GM12878 (cell line): ENCODE measurements at regions not wholly inside any gene's neighbourhood (a gene's known extent, or its start where the extent isn't known, plus 50 kb on each side); places are given as distances from the start of the nearest gene placed in this dataset.

Source experiments
- ATAC-seq: fragments of 200-7000 bp; cut with Tn5 transposase; 3 replicates; pipeline ENCODE4 v1.9.1; 2020; ENCODE audit warnings: mild to moderate bottlenecking, moderate library complexity
- BruUV-seq: library from RNA; stranded (reverse); fragments of 400-500 nt; replicated peaks from 2 replicates; lab custom pipeline; 2021; lab: Mats Ljungman, UMichigan
- CTCF ChIA-PET: fragments of 300-600 bp; sonication (Branson Sonifier 250); formaldehyde crosslinking; extraction: SDS; loops from one replicate; lab custom pipeline; 2021; ENCODE audit warnings: inconsistent platforms; lab: Yijun Ruan, JAX
- POLR2A ChIA-PET: fragments of 350-600 bp; formaldehyde crosslinking; extraction: SDS; loops from one replicate; lab custom pipeline; 2021; ENCODE audit warnings: inconsistent platforms; lab: Charles Lee
- RAD21 ChIA-PET: fragments of 300-600 bp; sonication (Branson Sonifier 250); formaldehyde crosslinking; loops from one replicate; lab custom pipeline; 2023; ENCODE audit warnings: antibody characterized with exemption; ENCODE audit not compliant: unreplicated experiment; lab: Charles Lee
- SMC1A ChIA-PET: fragments of 300-600 bp; sonication (Branson Sonifier 250); formaldehyde crosslinking; loops from one replicate; lab custom pipeline; 2023; ENCODE audit not compliant: unreplicated experiment, uncharacterized antibody; lab: Charles Lee
- DNase-seq: peaks from one replicate; pipeline ENCODE4 v3.0.0-alpha.2; 2011; ENCODE audit warnings: low read depth, low spot score
- FAIRE-seq: peaks from 3 replicates; lab custom pipeline; 2011; peaks lifted over from hg19 to GRCh38; lab: Jason Lieb, UNC
- H2AFZ ChIP-seq: 2 replicates; pipeline ENCODE4 v1.6.0; 2011; ENCODE audit warnings: low read depth, low read length, control low read depth; ENCODE audit not compliant: control insufficient read depth
- H3K27ac ChIP-seq: 2 replicates; pipeline ENCODE4 v1.5.1; 2011; ENCODE audit warnings: control low read depth; ENCODE audit not compliant: control insufficient read depth, insufficient read depth
- H3K27me3 ChIP-seq, 2 experiments: replicated peaks in 1 of 2; 2 replicates each; pipeline versions ENCODE4 v1.6.0 to v1.6.1; 2011; ENCODE audit warnings: low read length in 1 of 2; ENCODE audit not compliant: control insufficient read depth in 2 of 2, insufficient read depth in 2 of 2
- H3K36me3 ChIP-seq, 2 experiments: 2 replicates each; pipeline ENCODE4 v1.5.1; 2011; ENCODE audit warnings: low read length in 1 of 2; ENCODE audit not compliant: control insufficient read depth in 2 of 2, insufficient read depth in 2 of 2
- H3K4me1 ChIP-seq: 2 replicates; pipeline ENCODE4 v1.6.1; 2011; ENCODE audit warnings: mild to moderate bottlenecking, low read length, moderate library complexity, mixed read lengths; ENCODE audit not compliant: control insufficient read depth, insufficient read depth
- H3K4me2 ChIP-seq: 2 replicates; pipeline ENCODE4 v1.6.0; 2011; ENCODE audit warnings: control low read depth; ENCODE audit not compliant: control insufficient read depth, insufficient read depth
- H3K4me3 ChIP-seq: fragments of 200-600 bp; sonication (generic); 2 replicates; pipeline ENCODE4 v1.5.1; 2016
- H3K79me2 ChIP-seq: 2 replicates; pipeline ENCODE4 v1.6.0; 2011; ENCODE audit warnings: low read length; ENCODE audit not compliant: control insufficient read depth, insufficient read depth
- H3K9ac ChIP-seq: 2 replicates; pipeline ENCODE4 v1.8.0; 2011; ENCODE audit warnings: low read length, control low read depth, mixed read lengths; ENCODE audit not compliant: control insufficient read depth, insufficient read depth
- H3K9me3 ChIP-seq: replicated peaks from 3 replicates; pipeline ENCODE4 v1.5.1; 2011; ENCODE audit warnings: mild to moderate bottlenecking, low read length; ENCODE audit not compliant: control insufficient read depth, insufficient read depth
- H4K20me1 ChIP-seq: 2 replicates; pipeline ENCODE4 v1.6.0; 2011; ENCODE audit not compliant: control insufficient read depth, insufficient read depth
- CTCF ChIP-seq, 3 experiments: IDR thresholded peaks in 2 of 3; conservative IDR thresholded peaks in 1 of 3; 2 replicates each; pipeline ENCODE4 v1.5.1; 2011; ENCODE audit warnings: low read depth in 3 of 3, low read length in 3 of 3, mild to moderate bottlenecking in 3 of 3, control low read depth in 2 of 3, moderate library complexity in 2 of 3, inconsistent platforms in 1 of 3, mixed read lengths in 1 of 3; ENCODE audit not compliant: control insufficient read depth in 2 of 3, insufficient read depth in 1 of 3; ENCODE audit errors: extremely low read depth in 1 of 3
- FOS ChIP-seq: IDR thresholded peaks from 3 replicates; pipeline ENCODE4 v1.6.1; 2011; ENCODE audit warnings: borderline replicate concordance; ENCODE audit not compliant: insufficient read length; ENCODE audit errors: extremely low read depth
- HCFC1 ChIP-seq: fragments of 150-350 bp; IDR thresholded peaks from 2 replicates; pipeline ENCODE4 v1.6.1; 2014; ENCODE audit warnings: low read length
- IRF4 ChIP-seq: IDR thresholded peaks from 2 replicates; pipeline ENCODE4 v1.6.1; 2011; ENCODE audit warnings: low read depth, low read length
- JUNB ChIP-seq: IDR thresholded peaks from 2 replicates; pipeline ENCODE4 v1.6.1; 2016; ENCODE audit warnings: antibody characterized with exemption, mild to moderate bottlenecking
- KAT2A ChIP-seq: conservative IDR thresholded peaks from 2 replicates; pipeline ENCODE4 v1.6.1; 2011; ENCODE audit warnings: low read depth, low read length; ENCODE audit not compliant: control insufficient read depth
- MTA2 ChIP-seq: fragments of 450-650 bp; IDR thresholded peaks from 2 replicates; pipeline ENCODE4 v1.6.1; 2016; ENCODE audit warnings: low read depth, mild to moderate bottlenecking, moderate library complexity
- NBN ChIP-seq: fragments of 450-650 bp; IDR thresholded peaks from 2 replicates; pipeline ENCODE4 v1.6.1; 2016
- POLR2AphosphoS5 ChIP-seq: IDR thresholded peaks from 2 replicates; pipeline ENCODE4 v1.6.1; 2011; ENCODE audit warnings: mild to moderate bottlenecking, low read length, inconsistent platforms
- RAD51 ChIP-seq: fragments of 450-650 bp; IDR thresholded peaks from 2 replicates; pipeline ENCODE4 v1.6.1; 2016; ENCODE audit warnings: moderate library complexity, mild to moderate bottlenecking, inconsistent platforms
- RELB ChIP-seq: fragments of 450-650 bp; IDR thresholded peaks from 2 replicates; pipeline ENCODE4 v1.6.1; 2017; ENCODE audit warnings: low read depth, mild to moderate bottlenecking, moderate library complexity
- RFX5 ChIP-seq: IDR thresholded peaks from 2 replicates; pipeline ENCODE4 v1.6.1; 2011; ENCODE audit warnings: low read depth, low read length, improper control_type of control experiment
- USF1 ChIP-seq: IDR thresholded peaks from 2 replicates; pipeline ENCODE4 v1.6.1; 2011; ENCODE audit warnings: borderline replicate concordance, low read depth, mild to moderate bottlenecking, moderate library complexity, mixed read lengths, low read length; ENCODE audit not compliant: insufficient read depth; ENCODE audit errors: extremely low read length
- ZNF384 ChIP-seq: IDR thresholded peaks from 2 replicates; pipeline ENCODE4 v1.6.1; 2012; ENCODE audit warnings: low read depth, mild to moderate bottlenecking, low read length, improper control_type of control experiment, borderline replicate concordance
- WGBS: methylation state at CpG from one replicate; pipeline ENCODE4 v1.1.6; 2016; ENCODE audit warnings: low lambda C conversion rate; ENCODE audit not compliant: insufficient replicate concordance, insufficient coverage; ENCODE audit errors: missing lambda C conversion rate; 5-methylcytosine and 5-hydroxymethylcytosine counted together
- in situ Hi-C: fragments of 300-500 bp; cut with MboI; formaldehyde crosslinking; loops from 9 replicates; pipeline ENCODE4 v1.14.3; 2018; ENCODE audit warnings: mixed read lengths
- intact Hi-C: fragments of 100-400 bp; cut with micrococcal nuclease; formaldehyde crosslinking; loops from one replicate; pipeline ENCODE4 v1.14.2; 2022; ENCODE audit not compliant: unreplicated experiment

- RAD21 ChIA-PET, result no interaction called here
- FAIRE-seq (no peak), DNase-seq (no peak), ATAC-seq (no peak)
- Histone ChIP-seq H3K4me2 (no peak overlapping the region), H3K27me3 (no peaks in the 10 kb centered on the region), H3K36me3 (no peaks in the 10 kb centered on the region), H3K27ac (no peak overlapping the region), H3K79me2 (no peaks in the 10 kb centered on the region), H3K4me1 (peaks cover 8% of the 10 kb centered on the region; the same call in 1 of the 2 replicates), H3K9ac (no peak overlapping the region), H3K4me3 (no peak overlapping the region), H4K20me1 (no peaks in the 10 kb centered on the region), H2AFZ (no peak overlapping the region), H3K9me3 (peaks cover 6% of the 10 kb centered on the region)
- 44% methylated on average over 6 of the region's 9 CpGs for WGBS
- CTCF ChIA-PET, result interaction anchor here (2.8 kb wide), 1 partner anchor 30 kb away, joined by 15 read pairs; no protein-coding TSS in a partner anchor
- SMC1A ChIA-PET, result no interaction called here
- POLR2A ChIA-PET, result no interaction called here
- intact Hi-C loops (no loop called here), in situ Hi-C loops (no loop called here)
- TF ChIP-seq KAT2A (no peak), HCFC1 (no peak), NBN (no peak), JUNB (no peak), CTCF (IDR thresholded peaks at IDR 0.05 in 2 of 3, conservative IDR thresholded peaks at IDR 0.05 in 1 of 3; ENCODE audit: control insufficient read depth in 2 of 3, extremely low read depth in 1 of 3, insufficient read depth in 1 of 3, low read depth in 3 of 3, low read length in 3 of 3) (no peak), IRF4 (no peak), RELB (no peak), POLR2AphosphoS5 (no peak), USF1 (no peak), MTA2 (no peak), RAD51 (no peak), FOS (no peak), ZNF384 (no peak), RFX5 (no peak)
- BruUV-seq, result no TSS peak
Observed at GRCh38 chr9:92170848-92171247, 55.6 kb upstream of the SPTLC1 start.
